ENCODE measurements at regions not wholly inside any gene's neighbourhood (a gene's known extent, or its start where the extent isn't known, plus 50 kb on each side); places are given as distances from the start of the nearest gene placed in this dataset.

DNA sequence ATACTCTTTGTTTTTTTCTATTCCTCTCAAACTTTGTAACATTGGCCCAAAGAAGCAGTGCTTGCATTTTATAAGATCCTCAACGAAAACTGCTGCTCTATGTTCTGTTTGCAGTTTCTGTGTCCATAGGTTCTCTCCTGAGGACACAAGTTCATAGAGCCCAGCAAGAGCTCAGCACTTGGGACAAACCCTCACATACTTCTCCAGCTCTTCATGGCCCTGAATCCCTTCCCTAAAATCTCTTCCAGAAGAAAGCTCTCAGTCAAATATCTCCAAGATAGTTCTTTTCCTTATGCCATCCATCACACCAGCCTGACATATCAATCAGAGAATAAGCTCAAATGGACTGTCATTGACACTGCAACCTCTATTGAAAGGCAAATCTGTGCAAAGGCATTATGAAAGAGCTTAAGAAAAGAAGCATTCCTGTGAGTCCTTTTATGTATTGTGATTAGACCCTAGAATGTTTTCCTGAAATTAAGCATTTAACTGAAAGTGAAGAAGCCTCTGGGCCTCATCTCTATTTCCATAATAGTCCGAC lies 405.5 kb downstream of the ANKRD7 start:
- no peak for DNase-seq (ENCODE audit: insufficient read length, low spot score)
- TF ChIP-seq POLR2A (IDR thresholded peaks at IDR 0.05; ENCODE audit: low read depth, low read length), result no peak
- no peak for FAIRE-seq

- no peak for DNase-seq (ENCODE audit: insufficient read length, low spot score)
- FAIRE-seq, result no peak
- no peak for TF ChIP-seq POLR2A (IDR thresholded peaks at IDR 0.05; ENCODE audit: low read depth, low read length)
Measured at GRCh38 chr7:118642396-118642795, 417.9 kb downstream of the ANKRD7 start.

GRCh38 chr7:118644346-118644745 lies 419.8 kb downstream of the ANKRD7 start:
- no peak for FAIRE-seq
- TF ChIP-seq POLR2A (IDR thresholded peaks at IDR 0.05; ENCODE audit: low read depth, low read length), result no peak
- no peak for DNase-seq (ENCODE audit: insufficient read length, low spot score)

DNA sequence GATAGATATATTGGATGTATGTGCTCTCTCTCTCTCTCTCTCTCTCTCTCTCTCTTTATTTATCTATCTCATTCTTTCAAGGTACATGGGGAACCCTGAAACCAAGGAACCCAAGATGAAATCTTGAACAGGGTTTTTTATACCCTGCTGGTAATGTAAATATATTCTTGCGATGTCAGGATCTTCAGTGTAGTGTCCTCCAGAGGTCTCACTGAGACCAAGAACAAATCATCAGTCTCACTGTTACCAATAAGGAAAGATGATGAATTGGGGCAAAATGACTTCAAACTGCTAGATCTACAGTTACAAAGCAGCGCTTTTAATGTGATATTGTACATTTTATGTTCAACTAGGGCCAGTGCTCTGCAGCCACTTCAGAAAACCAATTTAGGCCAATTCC lies 423.5 kb downstream of the ANKRD7 start:
- FAIRE-seq, result no peak
- no peak for DNase-seq (ENCODE audit: insufficient read length, low spot score)
- no peak for TF ChIP-seq POLR2A (IDR thresholded peaks at IDR 0.05; ENCODE audit: low read depth, low read length)

GRCh38 chr7:118657391-118658005 lies 433.0 kb downstream of the ANKRD7 start:
- no peak for FAIRE-seq
- no peak for TF ChIP-seq POLR2A (IDR thresholded peaks at IDR 0.05; ENCODE audit: low read depth, low read length)
- DNase-seq (ENCODE audit: insufficient read length, low spot score), result no peak

DNA sequence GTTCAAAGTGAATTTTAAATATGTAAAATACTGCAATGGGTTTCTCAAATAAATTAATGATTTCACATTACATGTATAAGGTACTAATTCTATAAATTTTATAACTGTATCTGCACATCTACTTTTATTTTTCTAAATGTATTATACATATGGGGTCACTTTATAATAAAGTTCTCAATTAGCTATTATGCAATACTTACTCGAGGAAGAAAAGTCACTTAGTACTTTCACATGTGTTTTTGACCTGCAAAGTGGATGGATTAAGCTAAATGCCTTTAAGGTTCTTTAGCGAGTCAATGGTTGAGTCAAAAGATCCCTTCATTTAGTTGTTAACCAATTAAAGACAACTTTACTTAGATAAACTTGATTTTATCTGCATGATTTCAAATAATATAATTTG lies 437.8 kb downstream of the ANKRD7 start:
- DNase-seq (ENCODE audit: insufficient read length, low spot score) (no peak), FAIRE-seq (no peak)
- no peak for TF ChIP-seq POLR2A (IDR thresholded peaks at IDR 0.05; ENCODE audit: low read depth, low read length)

DNA sequence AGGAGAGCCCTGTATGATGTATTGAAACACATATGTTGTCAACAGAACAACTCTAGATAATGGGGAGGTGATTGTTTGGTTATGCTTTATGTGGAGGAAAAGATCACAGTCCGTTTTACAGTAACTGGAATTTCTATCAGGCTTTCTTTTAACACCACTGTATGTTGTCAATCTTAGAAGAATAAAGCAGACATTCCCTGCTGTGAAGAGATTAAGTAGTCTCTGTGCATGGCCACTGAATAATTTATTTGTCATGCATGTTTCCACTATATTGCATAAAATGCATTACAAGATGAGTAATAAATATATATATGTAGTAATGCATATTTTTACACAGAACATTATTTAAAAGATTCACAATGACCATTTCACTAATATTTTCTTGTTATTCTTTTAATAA lies 440.0 kb downstream of the ANKRD7 start:
- TF ChIP-seq POLR2A (IDR thresholded peaks at IDR 0.05; ENCODE audit: low read depth, low read length), result no peak
- no peak for FAIRE-seq
- DNase-seq (ENCODE audit: insufficient read length, low spot score), result no peak

GRCh38 chr7:118671149-118671548 lies 446.6 kb downstream of the ANKRD7 start:
- no peak for FAIRE-seq
- no peak for TF ChIP-seq POLR2A (IDR thresholded peaks at IDR 0.05; ENCODE audit: low read depth, low read length)
- no peak for DNase-seq (ENCODE audit: insufficient read length, low spot score)

DNA sequence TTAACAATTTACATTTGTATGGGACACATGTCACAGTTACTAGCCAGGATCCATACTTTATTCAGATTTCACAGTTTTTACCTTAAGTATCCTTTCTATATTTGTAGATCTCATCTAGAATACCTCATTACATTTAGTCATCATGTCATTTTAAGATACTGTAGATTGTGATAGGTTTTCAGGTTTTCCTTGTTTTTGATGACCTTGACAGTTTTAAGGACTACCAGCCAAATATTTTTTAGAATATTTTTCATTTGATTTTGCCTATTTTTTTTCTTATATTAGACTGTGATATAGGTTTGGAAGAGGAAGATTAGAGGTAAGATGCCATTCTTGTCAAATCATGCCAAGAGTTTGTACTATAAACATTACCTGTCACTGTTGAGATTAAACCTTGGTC lies 460.3 kb downstream of the ANKRD7 start:
- FAIRE-seq (no peak), DNase-seq (ENCODE audit: insufficient read length, low spot score) (no peak)
- TF ChIP-seq POLR2A (IDR thresholded peaks at IDR 0.05; ENCODE audit: low read depth, low read length), result no peak

DNA sequence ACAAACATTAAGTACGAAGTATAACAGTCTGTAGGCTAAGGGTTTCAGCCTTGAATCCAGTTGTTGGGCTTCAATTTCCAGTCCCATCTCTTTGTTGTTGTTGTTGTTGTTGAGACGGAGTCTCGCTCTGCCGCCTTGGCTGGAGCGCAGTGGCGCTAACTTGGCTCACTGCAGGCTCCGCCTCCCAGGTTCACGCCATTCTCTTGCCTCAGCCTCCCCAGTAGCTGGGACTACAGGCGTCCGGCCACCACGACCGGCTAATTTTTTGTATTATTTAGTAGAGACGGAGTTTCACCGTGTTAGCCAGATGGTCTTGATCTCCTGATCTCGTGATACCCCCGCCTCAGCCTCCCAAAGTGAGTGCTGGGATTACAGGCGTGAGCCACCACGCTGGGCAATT lies 464.9 kb downstream of the ANKRD7 start:
- no peak for TF ChIP-seq POLR2A (IDR thresholded peaks at IDR 0.05; ENCODE audit: low read depth, low read length)
- no peak for DNase-seq (ENCODE audit: insufficient read length, low spot score)
- no peak for FAIRE-seq

DNA sequence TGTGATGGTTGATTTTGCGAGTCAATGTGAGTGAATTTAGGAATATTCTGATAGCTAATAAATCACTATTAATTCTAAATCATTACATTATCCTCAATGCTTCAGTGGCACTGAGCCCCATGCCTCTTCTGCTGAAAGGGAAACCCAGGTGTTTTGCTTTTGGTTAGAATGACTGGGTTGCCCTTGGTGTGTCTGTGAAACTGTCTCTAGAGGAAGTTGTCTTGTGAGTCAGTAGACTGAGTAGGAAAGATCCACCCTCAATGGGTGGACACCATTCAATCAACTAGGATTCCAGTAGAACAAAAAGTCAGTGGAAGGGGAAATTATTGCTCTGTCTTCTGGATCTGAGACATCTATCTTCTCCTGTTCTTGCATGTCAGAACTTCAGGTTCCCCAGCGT lies 472.4 kb downstream of the ANKRD7 start:
- FAIRE-seq (no peak), DNase-seq (ENCODE audit: insufficient read length, low spot score) (no peak)
- no peak for TF ChIP-seq POLR2A (IDR thresholded peaks at IDR 0.05; ENCODE audit: low read depth, low read length)

DNA sequence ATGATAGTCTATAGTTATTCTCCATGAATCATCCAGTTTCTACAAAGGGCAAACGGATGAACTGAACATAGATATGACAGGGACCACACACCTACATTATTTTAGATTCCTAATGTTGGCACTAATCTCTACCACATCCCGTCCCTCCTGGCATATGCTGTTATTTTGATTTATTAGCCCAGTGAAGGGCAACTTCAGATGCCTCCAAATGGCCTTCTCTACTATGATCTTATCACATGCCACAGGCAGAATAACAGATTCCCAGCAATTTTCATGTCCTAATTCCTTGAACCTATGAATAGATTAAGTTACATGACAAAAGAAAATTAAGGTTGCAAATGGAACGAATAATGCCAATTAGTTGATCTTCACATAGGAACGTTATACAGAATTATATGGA lies 474.7 kb downstream of the ANKRD7 start:
- TF ChIP-seq POLR2A (IDR thresholded peaks at IDR 0.05; ENCODE audit: low read depth, low read length), result no peak
- FAIRE-seq, result no peak
- no peak for DNase-seq (ENCODE audit: insufficient read length, low spot score)

- FAIRE-seq, result no peak
- no peak for TF ChIP-seq POLR2A (IDR thresholded peaks at IDR 0.05; ENCODE audit: low read depth, low read length)
- DNase-seq (ENCODE audit: insufficient read length, low spot score), result no peak
Measured at GRCh38 chr7:118708741-118709140, 484.2 kb downstream of the ANKRD7 start.

DNA sequence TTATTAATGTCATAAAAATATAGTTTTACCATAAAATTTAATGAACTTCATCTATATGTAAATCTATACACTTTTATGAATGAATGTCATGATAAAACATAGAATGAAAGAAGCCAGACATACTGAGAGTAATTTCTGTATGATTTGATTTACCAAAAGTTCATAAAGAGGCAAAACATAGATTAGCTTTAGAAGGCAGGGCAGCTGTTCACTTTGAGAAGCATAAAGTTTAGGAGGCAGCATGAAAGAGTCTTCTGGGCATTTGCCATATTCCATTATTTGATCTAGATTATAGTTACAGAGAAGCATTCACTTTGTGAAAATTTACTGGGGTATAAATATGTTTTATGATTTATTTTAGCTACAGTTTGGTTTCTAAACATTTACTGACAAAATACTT lies 487.2 kb downstream of the ANKRD7 start:
- TF ChIP-seq POLR2A (IDR thresholded peaks at IDR 0.05; ENCODE audit: low read depth, low read length), result no peak
- DNase-seq (ENCODE audit: insufficient read length, low spot score) (no peak), FAIRE-seq (no peak)

- FAIRE-seq (no peak), DNase-seq (ENCODE audit: insufficient read length, low spot score) (no peak)
- TF ChIP-seq POLR2A (IDR thresholded peaks at IDR 0.05; ENCODE audit: low read depth, low read length), result no peak
Measured at GRCh38 chr7:118713039-118713438, 488.5 kb downstream of the ANKRD7 start.

DNA sequence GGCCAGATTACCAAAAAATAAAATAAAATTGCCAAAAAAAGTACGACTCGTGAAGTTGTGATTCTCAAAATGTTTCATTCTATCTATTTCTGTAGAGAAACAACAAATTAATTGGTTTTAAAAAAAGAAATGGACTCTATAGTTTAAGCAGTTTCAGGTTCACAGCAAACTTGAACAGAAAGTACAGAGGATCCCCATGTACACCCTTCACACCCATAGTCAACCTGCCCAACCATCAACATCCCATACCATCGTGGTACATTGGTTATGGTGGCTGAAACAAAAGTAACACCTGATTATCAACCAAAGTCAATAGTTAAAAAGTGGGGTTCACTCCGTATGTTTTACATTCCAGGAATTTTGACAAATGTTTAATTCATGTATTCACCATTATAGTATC lies 496.1 kb downstream of the ANKRD7 start:
- no peak for FAIRE-seq
- TF ChIP-seq POLR2A (IDR thresholded peaks at IDR 0.05; ENCODE audit: low read depth, low read length), result no peak
- DNase-seq (ENCODE audit: insufficient read length, low spot score), result no peak

Data from H54 (cell line).